ENCODE measurements at regions not wholly inside any gene's neighbourhood (a gene's known extent, or its start where the extent isn't known, plus 50 kb on each side); places are given as distances from the start of the nearest gene placed in this dataset.

DNA sequence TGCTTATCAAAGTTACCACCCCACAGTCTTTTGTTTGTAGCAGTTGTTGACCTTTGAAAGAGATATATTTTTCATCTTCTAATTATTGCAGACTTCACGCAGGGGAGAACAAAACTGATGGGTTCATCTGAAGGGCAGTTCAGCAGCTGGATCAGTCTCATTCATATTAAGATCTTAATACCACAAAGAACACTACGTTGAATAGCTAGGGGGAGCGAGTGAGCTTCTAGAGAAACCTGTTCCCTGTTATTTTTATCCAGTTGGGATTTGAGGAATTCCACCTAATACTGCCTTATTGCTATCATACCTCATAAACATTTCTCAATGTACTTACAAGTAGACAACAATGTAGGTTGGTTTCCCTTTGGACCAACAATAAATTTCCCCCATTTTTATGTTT is 306.1 kb upstream of the KIF2B start:
- TF ChIP-seq, protein P1, sequence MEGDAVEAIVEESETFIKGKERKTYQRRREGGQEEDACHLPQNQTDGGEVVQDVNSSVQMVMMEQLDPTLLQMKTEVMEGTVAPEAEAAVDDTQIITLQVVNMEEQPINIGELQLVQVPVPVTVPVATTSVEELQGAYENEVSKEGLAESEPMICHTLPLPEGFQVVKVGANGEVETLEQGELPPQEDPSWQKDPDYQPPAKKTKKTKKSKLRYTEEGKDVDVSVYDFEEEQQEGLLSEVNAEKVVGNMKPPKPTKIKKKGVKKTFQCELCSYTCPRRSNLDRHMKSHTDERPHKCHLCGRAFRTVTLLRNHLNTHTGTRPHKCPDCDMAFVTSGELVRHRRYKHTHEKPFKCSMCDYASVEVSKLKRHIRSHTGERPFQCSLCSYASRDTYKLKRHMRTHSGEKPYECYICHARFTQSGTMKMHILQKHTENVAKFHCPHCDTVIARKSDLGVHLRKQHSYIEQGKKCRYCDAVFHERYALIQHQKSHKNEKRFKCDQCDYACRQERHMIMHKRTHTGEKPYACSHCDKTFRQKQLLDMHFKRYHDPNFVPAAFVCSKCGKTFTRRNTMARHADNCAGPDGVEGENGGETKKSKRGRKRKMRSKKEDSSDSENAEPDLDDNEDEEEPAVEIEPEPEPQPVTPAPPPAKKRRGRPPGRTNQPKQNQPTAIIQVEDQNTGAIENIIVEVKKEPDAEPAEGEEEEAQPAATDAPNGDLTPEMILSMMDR (IDR thresholded peaks at IDR 0.05 in 4 of 5, conservative IDR thresholded peaks at IDR 0.05 in 1 of 5) = no peak
- TF ChIP-seq POLR2A (IDR thresholded peaks at IDR 0.05) = no peak
